GM12892 (cell line): ENCODE measurements at regions not wholly inside any gene's neighbourhood (a gene's known extent, or its start where the extent isn't known, plus 50 kb on each side); places are given as distances from the start of the nearest gene placed in this dataset.

ENCODE experiments used
- POLR2A ChIP-seq: IDR thresholded peaks from 2 replicates; pipeline ENCODE4 v1.6.1; 2011; ENCODE audit warnings: low read depth, low read length, control low read depth
- POLR2AphosphoS5 ChIP-seq: IDR thresholded peaks from 2 replicates; pipeline ENCODE4 v1.6.1; 2011; ENCODE audit warnings: low read depth, low read length, control low read depth
- TAF1 ChIP-seq: IDR thresholded peaks from 2 replicates; pipeline ENCODE4 v1.6.1; 2011; ENCODE audit warnings: low read depth, mild to moderate bottlenecking, control low read depth, low read length, borderline replicate concordance

DNA sequence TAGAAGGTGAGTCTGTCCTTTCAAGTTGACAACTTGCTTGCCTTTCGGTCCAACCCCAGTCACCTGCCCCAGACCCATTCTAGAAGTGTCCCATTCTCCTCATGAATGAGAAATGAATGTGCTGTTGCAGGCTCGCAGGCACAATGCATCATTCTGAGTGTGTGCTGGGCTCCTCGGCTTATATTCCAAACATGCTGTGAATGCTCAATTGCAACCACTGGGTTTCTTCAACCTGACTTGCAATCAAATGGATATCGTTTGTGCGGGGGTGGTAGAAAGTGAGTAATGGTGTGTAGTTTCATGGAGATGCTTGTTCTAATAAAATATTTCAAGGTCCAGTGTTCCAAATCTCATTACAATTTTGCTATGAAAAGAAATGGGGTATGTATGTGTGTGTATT lies 256.6 kb upstream of the IL12B start:
- no peak for TF ChIP-seq POLR2AphosphoS5
- no peak for TF ChIP-seq TAF1
- TF ChIP-seq POLR2A: no peak
